HG03439 (cell line): ENCODE measurements at regions not wholly inside any gene's neighbourhood (a gene's known extent, or its start where the extent isn't known, plus 50 kb on each side); places are given as distances from the start of the nearest gene placed in this dataset.
"Not testable (repeated sequence)": the region's sequence is repeated elsewhere in the genome, so short reads cannot be mapped to it uniquely, and the experiment has no call there.

Source experiments
- ATAC-seq: cut with Tn5 transposase; IDR thresholded peaks from one replicate; pipeline ENCODE4 v1.9.1; 2021; ENCODE audit warnings: mild to moderate bottlenecking, moderate library complexity; ENCODE audit not compliant: unreplicated experiment

GRCh38 chr2:19615402-19615801, 257.0 kb upstream of the OSR1 start:
- ATAC-seq: not testable (repeated sequence)

- ATAC-seq: no peak
These were observed 255.6 kb upstream of the OSR1 start for GRCh38 chr2:19614066-19614465.

- no peak for ATAC-seq
These were observed 253.3 kb upstream of the OSR1 start for GRCh38 chr2:19611491-19612332.

- ATAC-seq: no peak
These were observed 250.8 kb upstream of the OSR1 start for GRCh38 chr2:19609266-19609665.

GRCh38 chr2:19607931-19608771, 249.7 kb upstream of the OSR1 start:
- no peak for ATAC-seq

- no peak for ATAC-seq
These were observed 249.0 kb upstream of the OSR1 start for GRCh38 chr2:19607400-19607799.

- no peak for ATAC-seq
These were observed 242.6 kb upstream of the OSR1 start for GRCh38 chr2:19600982-19601381.

- ATAC-seq: no peak
These were observed 242.1 kb upstream of the OSR1 start for GRCh38 chr2:19600506-19600905.

GRCh38 chr2:19598971-19599370, 240.5 kb upstream of the OSR1 start:
- no peak for ATAC-seq

- ATAC-seq: no peak
These were observed 233.8 kb upstream of the OSR1 start for GRCh38 chr2:19592197-19592596.

- no peak for ATAC-seq
These were observed 231.4 kb upstream of the OSR1 start for GRCh38 chr2:19589791-19590190.

- ATAC-seq: no peak
These were observed 222.4 kb upstream of the OSR1 start for GRCh38 chr2:19580830-19581229.

- no peak for ATAC-seq
These were observed 221.8 kb upstream of the OSR1 start for GRCh38 chr2:19580264-19580663.

- no peak for ATAC-seq
These were observed 221.0 kb upstream of the OSR1 start for GRCh38 chr2:19579461-19579860.

- ATAC-seq: no peak
These were observed 219.3 kb upstream of the OSR1 start for GRCh38 chr2:19577723-19578122.

- no peak for ATAC-seq
These were observed 218.0 kb upstream of the OSR1 start for GRCh38 chr2:19576411-19576810.

- ATAC-seq: no peak
These were observed 217.2 kb upstream of the OSR1 start for GRCh38 chr2:19575641-19576040.

- no peak for ATAC-seq
These were observed 216.4 kb upstream of the OSR1 start for GRCh38 chr2:19574778-19575260.

- ATAC-seq: no peak
These were observed 215.4 kb upstream of the OSR1 start for GRCh38 chr2:19573784-19574183.

- no peak for ATAC-seq
These were observed 213.3 kb upstream of the OSR1 start for GRCh38 chr2:19571773-19572172.

GRCh38 chr2:19569300-19569791, 210.9 kb upstream of the OSR1 start:
- no peak for ATAC-seq

GRCh38 chr2:19568809-19569208, 210.4 kb upstream of the OSR1 start:
- ATAC-seq: no peak
